HG03066 (cell line): ENCODE measurements at regions not wholly inside any gene's neighbourhood (a gene's known extent, or its start where the extent isn't known, plus 50 kb on each side); places are given as distances from the start of the nearest gene placed in this dataset.
"Not testable (repeated sequence)": the region's sequence is repeated elsewhere in the genome, so short reads cannot be mapped to it uniquely, and the experiment has no call there.

Experiments used
- ATAC-seq: cut with Tn5 transposase; IDR thresholded peaks from one replicate; pipeline ENCODE4 v1.9.1; 2021; ENCODE audit warnings: low read depth; ENCODE audit not compliant: unreplicated experiment

DNA sequence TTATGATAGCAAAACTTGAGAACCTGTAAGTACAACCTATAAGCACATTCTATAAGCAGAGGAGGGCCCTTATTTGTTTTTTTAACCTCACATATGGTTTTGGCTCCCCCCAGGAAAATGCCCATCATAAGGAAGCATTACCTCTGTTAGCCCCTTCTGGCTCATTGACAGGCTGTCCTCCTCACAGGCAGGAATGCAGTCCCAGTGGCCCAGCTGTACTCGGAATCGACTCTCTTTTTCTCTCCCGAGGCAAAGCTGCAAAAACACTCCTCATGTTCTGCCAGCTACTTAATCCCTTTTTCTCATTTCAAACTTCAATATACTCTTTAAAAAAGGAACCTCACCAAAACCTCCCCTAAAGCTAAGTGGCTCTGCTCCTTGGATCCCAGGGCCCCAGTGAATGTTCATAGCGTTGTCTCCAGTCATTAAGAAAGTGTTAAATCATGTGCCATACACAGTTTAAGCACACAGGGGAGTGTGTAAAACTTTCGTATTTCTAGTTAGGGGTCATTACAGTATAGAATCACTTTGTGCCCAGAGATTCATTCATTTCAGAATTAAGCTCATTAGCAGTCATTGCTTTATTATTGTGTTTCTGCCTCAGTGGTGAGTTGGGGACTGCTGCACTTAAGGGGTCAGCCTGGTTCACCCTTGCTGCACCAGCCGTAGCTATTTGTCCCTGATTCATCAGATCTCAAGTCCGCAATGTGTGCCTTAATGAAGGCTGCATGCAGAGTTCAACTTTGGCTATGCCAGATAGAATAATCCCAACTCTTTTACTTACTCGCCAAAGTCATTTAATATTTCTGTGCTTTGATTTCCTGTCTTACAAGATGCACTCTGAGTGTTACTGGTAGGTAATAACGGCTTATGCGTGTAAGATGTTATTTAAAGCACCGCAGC is 57.6 kb downstream of the JRKL start:
- ATAC-seq: no peak

GRCh38 chr11:96448225-96448624 is 58.4 kb downstream of the JRKL start:
- no peak for ATAC-seq

DNA sequence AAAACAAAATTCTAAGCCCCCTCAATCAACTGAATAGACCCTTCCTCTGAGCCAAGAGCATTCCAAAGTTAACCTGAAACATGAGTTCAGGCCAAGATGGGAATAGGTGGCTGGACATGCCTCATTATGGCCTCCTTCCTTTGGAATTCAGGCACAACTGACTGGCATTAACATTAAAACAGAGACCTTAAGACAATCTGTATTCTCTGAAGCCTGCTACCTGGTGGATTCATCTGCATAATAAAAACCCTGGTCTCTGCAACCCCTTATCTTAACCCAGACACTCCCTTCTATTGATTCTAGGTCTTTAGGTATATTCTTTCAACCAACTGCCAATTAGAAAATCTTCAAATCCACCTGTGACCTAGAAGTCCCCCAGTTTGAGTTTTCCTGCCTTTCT is 66.3 kb downstream of the JRKL start:
- ATAC-seq: no peak

DNA sequence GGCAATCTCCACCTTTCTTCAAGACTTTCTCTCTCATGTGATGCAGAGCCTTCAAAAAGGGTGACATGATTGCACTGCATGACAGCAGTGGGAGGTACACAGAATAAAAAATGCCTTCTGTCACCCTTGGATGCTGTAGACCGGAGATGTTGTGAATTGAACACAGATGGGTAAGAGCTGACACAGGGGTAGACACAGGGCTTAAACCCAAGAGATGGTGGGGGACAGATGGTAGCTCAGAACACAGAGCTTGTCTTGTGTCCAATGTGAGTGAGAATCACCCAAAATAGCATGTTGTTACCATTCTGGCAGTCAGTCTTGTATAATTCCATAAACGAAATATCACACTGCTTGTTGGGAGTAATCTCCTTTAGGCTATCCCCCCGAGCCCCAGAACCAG is 69.9 kb downstream of the JRKL start:
- ATAC-seq: no peak

DNA sequence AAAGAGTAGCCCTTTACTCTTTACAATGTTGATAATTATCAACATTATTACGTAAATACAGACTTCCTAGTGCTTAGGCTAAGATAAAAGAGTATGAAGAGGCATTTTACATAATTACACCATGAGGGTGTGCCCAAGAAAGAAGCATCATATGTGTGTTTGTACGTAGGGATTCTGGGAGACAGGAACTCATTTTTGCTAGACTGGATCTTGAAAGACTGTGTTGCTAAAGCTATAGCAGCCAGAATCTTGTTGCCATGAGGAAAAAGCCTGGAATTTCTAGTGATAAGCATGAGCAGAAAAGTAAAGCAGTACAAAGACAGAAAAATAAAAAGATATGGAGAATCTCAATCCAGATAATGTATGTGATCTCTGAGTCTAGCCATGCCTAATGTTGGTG is 72.1 kb downstream of the JRKL start:
- no peak for ATAC-seq

GRCh38 chr11:96464700-96465307 is 75.0 kb downstream of the JRKL start:
- ATAC-seq: peak; percentile 81

DNA sequence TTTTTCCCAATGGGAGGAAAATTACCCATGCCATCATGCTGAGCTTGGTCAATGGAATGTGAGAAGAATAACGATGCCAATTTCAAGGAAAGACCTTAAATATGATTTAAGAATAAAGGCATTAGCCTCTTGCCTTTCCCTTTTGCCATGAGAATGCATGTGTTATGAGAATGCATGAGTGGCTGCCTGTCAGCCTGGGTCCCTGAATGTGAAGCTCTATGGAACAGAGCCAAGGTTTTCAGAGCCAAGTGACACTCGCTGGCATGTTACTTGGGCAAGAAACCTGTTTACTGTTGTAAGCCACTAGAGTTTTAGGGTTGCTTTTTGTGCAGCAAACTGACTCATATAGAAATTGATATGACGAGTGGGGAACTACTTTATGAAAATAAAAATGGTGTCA is 75.7 kb downstream of the JRKL start:
- no peak for ATAC-seq

DNA sequence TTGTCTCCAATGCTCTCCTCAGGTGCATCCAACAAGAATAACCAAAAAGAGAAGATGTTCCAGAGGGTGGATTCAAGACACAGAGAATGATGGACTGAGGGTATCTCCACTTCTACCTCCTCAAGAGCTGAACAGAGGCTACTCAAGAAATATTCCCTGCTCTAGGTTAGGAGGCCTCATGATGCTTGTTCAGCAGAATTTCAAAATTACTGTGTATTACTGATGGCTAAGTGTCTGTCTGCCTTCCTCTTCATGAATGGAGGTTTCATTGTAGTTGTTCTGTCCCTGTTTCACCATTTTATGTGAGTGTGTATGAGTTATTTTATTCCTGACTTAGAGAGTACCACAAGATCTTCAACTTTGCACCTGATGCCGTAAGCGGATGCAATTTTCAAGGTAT is 76.8 kb downstream of the JRKL start:
- no peak for ATAC-seq

DNA sequence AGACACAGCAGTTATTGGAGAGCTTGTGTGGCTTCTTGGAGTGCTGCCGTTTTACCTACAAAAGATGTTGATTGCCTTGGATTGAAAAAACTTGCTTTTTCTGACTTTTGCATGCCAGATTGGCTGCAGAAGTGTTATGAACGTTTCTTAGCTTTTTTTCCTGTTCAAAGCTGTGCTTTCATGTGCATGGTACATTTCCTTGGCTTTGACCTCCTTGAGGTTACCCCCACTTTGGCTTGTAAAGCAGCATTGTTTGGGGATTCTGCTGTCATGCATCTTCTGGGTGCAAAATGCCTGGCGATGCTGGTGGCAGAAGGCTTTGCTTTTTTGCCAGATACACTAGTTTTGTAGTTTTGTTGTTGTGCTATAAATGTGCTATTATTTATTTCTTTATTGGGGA is 80.0 kb downstream of the JRKL start:
- no peak for ATAC-seq

DNA sequence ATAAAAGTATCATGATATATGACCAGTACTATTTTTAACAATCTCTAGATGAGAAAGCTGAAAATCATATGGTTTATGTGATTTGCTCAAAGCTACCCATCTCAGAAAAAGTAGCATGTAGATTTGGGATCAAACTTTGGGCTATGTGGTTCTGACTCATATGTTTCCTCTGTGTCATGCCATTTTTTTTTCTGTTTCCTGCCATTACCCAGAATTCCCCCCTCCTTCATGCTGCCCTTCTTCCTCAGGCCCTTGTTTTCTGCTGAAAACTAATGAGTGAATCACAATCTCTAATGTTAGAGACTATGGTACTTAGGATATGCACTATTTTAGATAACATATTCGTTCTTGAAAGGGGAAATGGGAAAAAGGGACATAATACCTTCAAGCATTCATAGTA is 80.7 kb downstream of the JRKL start:
- no peak for ATAC-seq

GRCh38 chr11:96472085-96472484 is 82.3 kb downstream of the JRKL start:
- peak; percentile 56 for ATAC-seq

DNA sequence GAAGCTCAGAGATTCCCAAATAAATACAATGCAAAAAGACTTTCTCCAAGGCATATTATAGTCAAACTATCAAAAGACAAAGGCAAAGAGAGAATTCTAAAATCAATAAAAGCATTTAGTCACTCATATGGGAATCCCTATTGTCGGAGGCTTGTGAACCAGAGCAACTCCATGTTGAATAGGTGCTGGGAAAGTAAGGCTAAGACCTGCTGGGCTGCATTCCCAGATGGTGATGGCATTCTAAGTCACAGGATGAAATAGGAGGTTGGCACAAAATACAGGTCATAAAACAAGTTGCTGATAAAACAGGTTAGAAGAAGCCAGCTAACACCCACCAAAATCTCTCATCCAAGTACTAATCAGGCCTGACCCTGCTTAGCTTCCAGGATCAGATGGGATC is 84.5 kb downstream of the JRKL start:
- no peak for ATAC-seq

DNA sequence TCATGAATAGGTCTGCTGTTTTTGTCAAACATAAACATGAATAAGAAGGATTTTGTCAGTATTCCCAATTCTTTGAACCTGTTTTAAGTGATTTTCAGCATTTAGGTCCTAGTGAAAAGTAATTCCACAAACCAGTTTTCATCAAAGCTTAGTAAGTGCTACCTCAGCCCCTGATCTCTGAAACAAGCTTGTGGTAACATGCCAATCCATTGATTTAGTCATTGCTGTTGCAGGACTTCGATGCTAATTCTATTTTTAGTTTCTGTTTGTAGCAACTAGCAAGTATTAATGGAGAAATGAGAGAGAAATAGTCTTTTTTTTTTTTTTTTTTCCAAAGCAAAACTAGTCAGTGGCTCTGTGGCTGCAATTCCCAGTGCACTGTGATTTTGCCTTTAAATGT is 91.4 kb downstream of the JRKL start:
- ATAC-seq: no peak

GRCh38 chr11:96481771-96482170 is 92.0 kb downstream of the JRKL start:
- no peak for ATAC-seq

- ATAC-seq: no peak
These were observed 92.4 kb downstream of the JRKL start for GRCh38 chr11:96482193-96482592.

GRCh38 chr11:96483374-96483955 is 93.7 kb downstream of the JRKL start:
- ATAC-seq: no peak

- ATAC-seq: no peak
These were observed 94.5 kb downstream of the JRKL start for GRCh38 chr11:96484361-96484760.

- no peak for ATAC-seq
These were observed 97.2 kb downstream of the JRKL start for GRCh38 chr11:96486890-96487611.

DNA sequence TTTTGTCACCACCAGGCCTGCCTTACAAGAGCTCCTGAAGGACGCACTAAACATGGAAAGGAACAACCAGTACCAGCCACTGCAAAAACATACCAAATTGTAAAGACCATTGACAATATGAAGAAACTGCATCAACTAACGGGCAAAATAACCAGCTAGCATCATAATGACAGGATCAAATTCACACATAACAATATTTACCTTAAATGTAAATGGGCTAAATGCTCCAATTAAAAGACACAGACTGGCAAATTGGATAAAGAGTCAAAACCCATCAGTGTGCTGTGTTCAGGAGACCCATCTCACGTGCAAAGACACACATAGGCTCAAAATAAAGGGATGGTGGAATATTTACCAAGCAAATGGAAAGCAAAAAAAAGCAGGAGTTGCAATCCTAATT is 99.1 kb downstream of the JRKL start:
- ATAC-seq: not testable (repeated sequence)

DNA sequence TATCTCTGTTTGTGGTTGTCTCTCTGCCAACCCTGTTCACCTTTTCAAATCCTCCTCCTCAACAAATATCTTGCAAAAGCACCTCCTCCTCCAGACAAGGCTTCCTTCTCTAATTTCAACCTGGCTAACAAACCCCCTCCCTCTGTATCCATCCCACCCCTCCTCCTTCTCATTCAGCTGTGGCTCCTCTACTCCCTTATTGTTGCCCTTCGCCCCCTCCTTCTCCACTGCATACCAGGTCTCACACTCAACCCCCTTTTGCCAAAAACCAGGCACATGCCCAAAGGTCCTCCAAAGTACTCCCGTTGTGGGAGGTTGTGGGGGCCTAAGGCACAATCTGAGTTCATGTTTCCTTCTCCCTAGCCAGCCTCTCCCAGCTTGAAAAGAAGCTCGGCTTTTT is 110.6 kb downstream of the JRKL start:
- ATAC-seq: no peak

DNA sequence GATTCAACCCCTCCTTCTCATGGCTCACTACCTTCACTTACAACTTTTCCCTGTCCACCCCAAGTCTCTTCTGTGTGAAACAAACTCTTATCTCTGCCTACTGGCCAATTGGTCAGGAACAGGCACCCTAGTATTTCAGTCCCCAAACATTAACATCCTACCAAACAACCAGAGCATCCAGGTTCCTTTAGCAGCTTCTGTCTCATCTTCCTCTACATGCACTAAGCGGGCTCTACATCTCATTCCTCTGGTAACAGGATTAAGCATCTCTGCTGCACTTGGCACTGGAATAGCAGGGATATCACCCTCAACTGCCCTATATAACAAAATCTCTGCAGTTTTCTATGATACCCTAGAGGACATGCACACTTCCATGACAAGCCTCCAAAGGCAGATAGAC is 116.2 kb downstream of the JRKL start:
- no peak for ATAC-seq
